ENCODE measurements at regions not wholly inside any gene's neighbourhood (a gene's known extent, or its start where the extent isn't known, plus 50 kb on each side); places are given as distances from the start of the nearest gene placed in this dataset.

DNA sequence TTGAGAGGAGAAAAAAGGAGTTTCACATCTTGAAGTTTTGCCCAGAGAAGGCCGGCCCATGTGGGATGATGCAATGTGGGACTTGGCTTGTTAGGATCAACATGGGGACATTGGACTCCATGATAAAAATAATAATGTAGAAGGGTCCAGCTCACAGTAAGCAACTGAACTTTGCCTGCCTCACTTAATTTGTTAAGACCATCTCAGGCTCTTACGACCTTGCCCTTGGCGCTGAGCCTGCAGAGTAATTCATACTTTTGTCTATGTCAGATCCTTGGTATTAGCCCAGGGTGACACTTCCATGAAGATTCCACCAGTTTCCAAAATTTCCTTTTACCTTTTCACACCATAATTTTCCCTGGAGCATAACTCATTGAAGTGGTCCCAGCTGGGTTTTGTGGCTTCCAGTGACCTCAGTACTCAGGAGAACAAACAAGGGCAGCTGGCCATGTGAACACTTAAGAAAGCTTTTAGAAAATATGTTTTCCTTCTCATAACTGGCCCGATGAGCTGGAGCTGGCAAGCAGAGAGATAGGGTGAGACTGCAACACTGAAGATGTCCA, 315.4 kb upstream of the RASGRP1 start:
- no peak for DNase-seq (ENCODE audit: low read depth in 4 of 4, low spot score in 1 of 4)

GRCh38 chr15:38882221-38882620, 317.6 kb upstream of the RASGRP1 start:
- no peak for DNase-seq (ENCODE audit: low read depth in 4 of 4, low spot score in 1 of 4)

DNA sequence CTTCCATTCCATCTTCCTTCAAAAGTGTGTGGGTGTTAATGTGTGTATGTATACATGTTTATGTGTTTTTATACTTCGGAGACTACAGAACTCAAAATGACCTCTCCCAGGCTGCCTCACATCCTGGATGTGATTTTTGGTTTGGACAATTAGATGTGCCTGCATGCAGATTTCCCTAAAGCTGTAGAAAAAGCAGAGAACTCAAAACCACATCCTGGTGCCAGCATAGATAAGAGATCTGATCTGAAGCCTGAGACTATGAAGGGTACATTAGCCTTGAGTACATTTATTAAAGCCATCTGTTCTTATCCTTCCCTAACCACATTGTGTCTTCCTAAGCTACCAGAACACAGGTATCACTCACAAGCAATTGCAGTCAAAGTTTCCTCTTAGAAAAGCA, 319.4 kb upstream of the RASGRP1 start:
- DNase-seq (ENCODE audit: low read depth in 4 of 4, low spot score in 1 of 4): no peak

DNA sequence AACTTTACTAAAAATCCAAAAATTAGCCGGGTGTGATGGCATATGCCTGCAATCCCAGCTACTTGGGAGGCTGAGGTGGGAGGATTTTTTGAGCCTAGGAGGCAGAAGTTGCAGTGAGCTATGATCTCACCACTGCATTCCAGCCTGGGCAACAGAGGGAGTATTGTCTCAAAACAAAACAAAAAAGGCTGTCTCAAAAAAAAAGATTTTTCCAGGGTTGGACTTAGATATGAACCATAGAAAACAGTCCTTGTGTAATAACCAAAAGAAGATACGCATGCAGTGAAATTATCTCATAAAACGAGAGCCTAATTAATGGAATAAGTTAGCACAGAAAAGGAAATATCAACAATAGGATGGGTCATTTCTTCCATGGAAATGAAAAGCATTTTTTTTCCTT, 320.4 kb upstream of the RASGRP1 start:
- DNase-seq (ENCODE audit: low read depth in 4 of 4, low spot score in 1 of 4): no peak

DNA sequence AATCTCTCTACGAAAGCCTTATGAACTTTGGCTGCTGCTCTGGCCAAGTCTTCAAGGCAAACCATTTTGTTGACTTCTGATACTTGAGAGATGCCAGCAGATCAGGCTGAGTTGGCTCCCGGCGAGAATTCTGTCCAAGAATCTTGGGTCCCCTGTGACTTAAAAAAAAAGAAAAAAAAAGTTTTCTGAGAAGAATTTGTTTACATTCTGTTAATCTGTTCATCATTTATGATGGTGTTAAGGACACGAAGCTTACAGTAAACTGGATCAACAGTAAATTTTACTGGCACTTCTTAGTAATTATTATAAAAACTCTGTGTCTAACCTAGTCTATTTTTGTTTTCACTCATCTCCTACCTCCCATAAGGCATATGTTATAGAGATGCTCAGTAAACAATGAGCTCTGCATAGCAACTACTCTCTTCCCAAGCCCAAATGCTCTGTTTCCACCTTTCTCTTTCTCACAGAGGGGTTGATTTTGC, 320.9 kb upstream of the RASGRP1 start:
- DNase-seq (ENCODE audit: low read depth in 4 of 4, low spot score in 1 of 4): no peak

DNA sequence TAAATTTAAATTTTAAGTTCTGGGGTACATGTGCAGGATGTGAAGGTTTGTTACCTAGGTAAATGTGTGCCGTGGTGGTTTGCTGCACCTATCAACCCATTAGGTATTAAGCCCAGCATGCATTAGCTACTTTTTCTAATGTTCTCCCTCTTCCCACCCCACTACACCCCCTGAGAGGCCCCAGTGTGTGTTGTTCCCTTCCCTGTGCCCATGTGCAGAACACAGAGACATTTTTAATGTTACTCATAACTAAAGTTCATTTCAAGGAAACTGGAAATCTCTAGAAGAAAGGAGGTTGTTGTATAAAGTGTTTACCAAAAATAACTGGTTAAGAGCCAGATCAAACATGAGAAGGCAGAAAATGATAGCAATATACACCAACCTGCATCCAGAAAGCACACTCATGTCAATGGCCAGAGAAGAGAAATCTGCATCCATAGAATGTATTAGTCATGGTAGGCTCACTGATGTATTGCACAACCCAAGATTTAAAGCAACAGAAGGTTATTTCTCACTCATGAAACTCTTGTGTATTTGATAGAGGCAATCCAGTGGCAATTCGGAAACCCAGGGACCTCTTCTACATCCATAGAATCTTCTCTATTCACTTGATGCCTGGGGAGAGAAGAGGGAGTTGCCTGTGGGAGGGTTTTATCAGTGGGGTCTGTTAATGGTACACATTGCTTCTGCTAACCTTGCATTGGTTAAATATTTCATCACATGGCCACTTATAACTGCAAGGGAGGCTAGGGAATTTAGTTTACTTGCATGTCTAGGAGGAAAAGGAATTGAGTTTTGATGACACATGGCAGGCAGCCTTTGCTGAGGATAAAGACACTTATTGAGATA, 321.9 kb upstream of the RASGRP1 start:
- DNase-seq (ENCODE audit: low read depth in 4 of 4, low spot score in 1 of 4): no peak

- DNase-seq (ENCODE audit: low read depth in 4 of 4, low spot score in 1 of 4): no peak
Measured at GRCh38 chr15:38888701-38889221, 324.1 kb upstream of the RASGRP1 start.

DNA sequence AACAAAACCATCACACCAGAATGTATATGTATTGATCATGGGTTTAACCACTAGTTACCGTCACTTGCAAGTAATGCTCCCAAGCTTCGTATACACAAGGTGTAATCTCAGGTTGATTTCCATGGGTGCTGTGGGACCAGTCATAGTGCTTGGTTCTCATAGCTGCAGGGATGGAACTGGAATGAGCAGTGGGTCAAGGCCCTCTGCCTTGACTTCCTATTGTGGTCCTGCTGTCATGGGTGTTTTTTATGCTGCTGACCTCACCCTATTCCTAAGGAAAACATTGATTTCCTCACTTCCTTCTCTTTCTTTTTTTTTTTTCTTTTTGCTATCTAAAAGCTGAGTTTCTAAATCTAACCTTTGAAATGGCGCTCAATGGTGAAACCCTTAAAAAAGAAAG, 325.6 kb upstream of the RASGRP1 start:
- no peak for DNase-seq (ENCODE audit: low read depth in 4 of 4, low spot score in 1 of 4)

DNA sequence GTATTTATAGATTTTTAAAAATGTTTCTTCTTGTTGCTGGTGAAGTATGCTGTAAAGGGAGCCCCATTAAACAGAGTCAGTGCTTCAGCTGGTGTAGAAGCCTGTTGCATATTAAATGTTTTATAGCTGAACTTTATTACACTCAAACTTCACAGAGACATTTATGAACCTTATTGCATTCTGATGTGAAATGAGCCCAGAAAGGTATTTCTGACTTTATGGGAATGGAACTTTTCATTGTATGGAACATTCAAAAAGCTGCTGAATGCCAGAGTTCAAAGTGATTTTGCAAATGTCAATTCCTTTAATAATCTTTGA, 329.3 kb upstream of the RASGRP1 start:
- DNase-seq (ENCODE audit: low read depth in 4 of 4, low spot score in 1 of 4): no peak

DNA sequence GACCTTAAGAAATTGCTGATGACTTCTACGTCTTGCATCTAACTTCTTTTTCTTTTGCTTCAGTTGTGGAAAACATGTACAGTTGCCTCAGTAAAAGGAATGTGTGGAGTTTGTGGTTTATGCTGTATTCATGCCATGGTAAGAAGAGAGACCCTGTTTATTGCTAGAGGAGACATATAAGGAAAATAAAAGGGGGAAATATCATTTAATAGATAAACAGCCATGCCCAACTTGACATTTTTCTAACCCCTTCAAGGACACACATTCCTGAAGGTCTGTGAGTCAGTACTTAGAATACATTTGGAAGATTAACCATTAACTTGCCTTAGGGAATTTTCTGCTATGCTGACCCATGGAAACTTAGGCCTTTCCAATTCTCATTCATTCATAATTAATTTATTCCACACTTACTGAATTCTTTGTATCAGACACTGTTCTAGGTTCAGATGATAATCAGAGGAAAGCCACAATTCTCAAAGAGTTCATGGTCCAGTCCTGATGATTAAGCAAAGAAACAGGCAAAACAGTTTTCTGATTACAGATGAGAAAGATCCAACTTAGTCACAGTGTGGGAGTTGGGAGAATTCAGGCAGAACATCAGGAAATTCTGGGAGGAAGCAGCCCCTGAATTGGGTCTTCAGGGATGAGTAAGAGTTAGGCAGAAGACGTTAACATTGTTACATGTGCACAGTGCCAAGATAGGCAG, 329.8 kb upstream of the RASGRP1 start:
- DNase-seq (ENCODE audit: low read depth in 4 of 4, low spot score in 1 of 4): no peak

- DNase-seq (ENCODE audit: low read depth in 4 of 4, low spot score in 1 of 4): no peak
Measured at GRCh38 chr15:38895326-38896255, 331.0 kb upstream of the RASGRP1 start.

GRCh38 chr15:38896647-38897046, 332.0 kb upstream of the RASGRP1 start:
- no peak for DNase-seq (ENCODE audit: low read depth in 4 of 4, low spot score in 1 of 4)

- DNase-seq (ENCODE audit: low read depth in 4 of 4, low spot score in 1 of 4): no peak
Measured at GRCh38 chr15:38897551-38897950, 332.9 kb upstream of the RASGRP1 start.

GRCh38 chr15:38898236-38898635, 333.6 kb upstream of the RASGRP1 start:
- DNase-seq (ENCODE audit: low read depth in 4 of 4, low spot score in 1 of 4): no peak

GRCh38 chr15:38899300-38899699, 334.7 kb upstream of the RASGRP1 start:
- DNase-seq (ENCODE audit: low read depth in 4 of 4, low spot score in 1 of 4): no peak

DNA sequence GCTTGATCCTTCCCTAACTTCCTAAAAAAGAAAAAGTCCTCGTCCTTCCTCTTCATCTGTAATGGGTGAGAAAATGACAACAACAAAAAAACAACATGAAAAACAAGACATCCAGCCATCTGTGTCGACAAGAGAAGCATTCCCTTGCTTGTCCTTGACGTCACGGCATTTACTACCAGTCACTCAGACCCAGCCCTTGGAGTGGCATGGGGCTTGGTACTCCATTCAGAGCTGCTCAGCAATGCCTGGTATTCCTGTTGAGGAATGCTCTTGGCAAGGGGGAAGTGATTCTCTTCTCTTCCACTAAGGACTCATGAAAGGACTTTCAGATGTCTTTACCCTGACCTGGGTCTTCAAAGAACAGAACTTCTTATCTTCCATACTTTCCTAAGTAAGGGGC, 339.7 kb upstream of the RASGRP1 start:
- DNase-seq (ENCODE audit: low read depth in 4 of 4, low spot score in 1 of 4): no peak

GRCh38 chr15:38905632-38906031, 341.0 kb upstream of the RASGRP1 start:
- no peak for DNase-seq (ENCODE audit: low read depth in 4 of 4, low spot score in 1 of 4)

DNA sequence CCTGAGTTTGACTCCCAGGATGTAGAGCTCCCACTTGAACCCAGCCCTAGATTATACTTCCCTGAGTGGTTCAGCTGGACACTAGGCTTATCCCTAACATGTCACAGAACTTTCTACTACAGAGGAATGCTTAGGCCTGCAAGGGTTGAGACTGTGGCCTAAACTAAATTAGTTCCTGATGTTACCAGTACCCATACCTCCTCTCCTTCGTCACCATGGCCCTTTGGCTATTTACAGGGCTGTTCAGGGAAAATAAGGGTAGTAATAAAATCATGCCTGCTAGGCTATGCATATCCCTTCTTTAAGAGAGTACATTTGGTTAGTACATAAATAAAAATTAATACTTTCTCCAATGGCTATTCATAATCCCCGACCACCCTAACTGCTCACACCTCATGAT, 356.4 kb upstream of the RASGRP1 start:
- DNase-seq (ENCODE audit: low read depth in 4 of 4, low spot score in 1 of 4): no peak

GRCh38 chr15:38921471-38921870, 356.9 kb upstream of the RASGRP1 start:
- DNase-seq (ENCODE audit: low read depth in 4 of 4, low spot score in 1 of 4): no peak

DNA sequence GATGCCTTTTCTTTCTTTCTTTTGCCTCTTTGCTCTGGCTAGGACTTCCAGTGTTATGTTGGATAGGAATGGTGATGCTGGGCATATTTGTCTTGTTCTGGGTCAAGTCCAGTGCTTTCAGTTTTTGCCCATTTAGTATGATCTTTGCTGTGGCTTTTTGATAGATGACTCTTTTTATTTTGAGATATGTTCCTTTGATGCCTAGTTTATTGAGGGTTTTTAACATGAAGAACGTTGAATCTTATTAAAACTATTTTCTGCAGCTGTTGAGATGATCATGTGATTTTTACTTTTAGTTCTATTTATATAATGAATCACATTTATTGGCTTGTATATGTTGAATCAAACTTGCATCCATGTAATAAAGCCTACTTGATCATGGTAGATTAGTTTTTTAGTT, 363.8 kb upstream of the RASGRP1 start:
- DNase-seq (ENCODE audit: low read depth in 4 of 4, low spot score in 1 of 4): no peak

Data from stimulated activated CD4-positive, alpha-beta T cell treated with anti-CD3 and anti-CD28 coated beads, Interleukin-1b, Interleukin-23, amount 100 ng/mL, for 24 hours (primary cell).